ENCODE measurements at regions not wholly inside any gene's neighbourhood (a gene's known extent, or its start where the extent isn't known, plus 50 kb on each side); places are given as distances from the start of the nearest gene placed in this dataset.

GRCh38 chr2:238719641-238720040 is 128.2 kb upstream of the TWIST2 start:
- Histone ChIP-seq H3K4me3 (ENCODE audit: insufficient read depth, low read length, poor library complexity, severe bottlenecking) (no peak overlapping the region), H3K79me2 (ENCODE audit: insufficient read depth, low read length) (no peaks in the 10 kb centered on the region), H3K4me2 (ENCODE audit: low read depth, low read length, poor library complexity, severe bottlenecking) (no peak overlapping the region), H2AFZ (ENCODE audit: low read depth, low read length, severe bottlenecking) (no peak overlapping the region), H3K9ac (ENCODE audit: low read length) (no peak overlapping the region), H3K9me3 (ENCODE audit: insufficient read depth, low read length) (0 out of 2 replicates have a peak, but pooled peaks cover 4% of the 10 kb centered on the region), H3F3A (ENCODE audit: insufficient read depth) (no peaks in the 10 kb centered on the region), H3K36me3 (ENCODE audit: low read length) (no peaks in the 10 kb centered on the region), H3K27ac (ENCODE audit: low read depth, low read length) (no peak overlapping the region), H3K9me2 (replicated peaks; ENCODE audit: insufficient read depth, low read length) (no peaks in the 10 kb centered on the region), H3K27me3 (ENCODE audit: low read length) (no peaks in the 10 kb centered on the region), H4K20me1 (ENCODE audit: low read depth, low read length) (no peaks in the 10 kb centered on the region)
- TF ChIP-seq EZH2phosphoT487 (conservative IDR thresholded peaks at IDR 0.05; ENCODE audit: low read length) (no peak), CTCF (IDR thresholded peaks at IDR 0.05; ENCODE audit: insufficient read depth, low read length, poor library complexity, severe bottlenecking) (no peak)

- no peaks in the 10 kb centered on the region for H3F3A ChIP-seq (ENCODE audit: insufficient read depth)
- H3K4me3 ChIP-seq (ENCODE audit: insufficient read depth, low read length, poor library complexity, severe bottlenecking) = no peak overlapping the region
- no peak overlapping the region for H3K9ac ChIP-seq (ENCODE audit: low read length)
- no peak overlapping the region for H3K27ac ChIP-seq (ENCODE audit: low read depth, low read length)
- H4K20me1 ChIP-seq (ENCODE audit: low read depth, low read length) = no peaks in the 10 kb centered on the region
- H3K9me2 ChIP-seq (replicated peaks; ENCODE audit: insufficient read depth, low read length) = no peaks in the 10 kb centered on the region
- H2AFZ ChIP-seq (ENCODE audit: low read depth, low read length, severe bottlenecking) = no peak overlapping the region
- TF ChIP-seq CTCF (IDR thresholded peaks at IDR 0.05; ENCODE audit: insufficient read depth, low read length, poor library complexity, severe bottlenecking) (peak; percentile 72), EZH2phosphoT487 (conservative IDR thresholded peaks at IDR 0.05; ENCODE audit: low read length) (no peak)
- no peaks in the 10 kb centered on the region for H3K36me3 ChIP-seq (ENCODE audit: low read length)
- 0 out of 2 replicates have a peak, but pooled peaks cover 4% of the 10 kb centered on the region for H3K9me3 ChIP-seq (ENCODE audit: insufficient read depth, low read length)
- H3K79me2 ChIP-seq (ENCODE audit: insufficient read depth, low read length) = no peaks in the 10 kb centered on the region
- H3K27me3 ChIP-seq (ENCODE audit: low read length) = no peaks in the 10 kb centered on the region
- no peak overlapping the region for H3K4me2 ChIP-seq (ENCODE audit: low read depth, low read length, poor library complexity, severe bottlenecking)
Observed at GRCh38 chr2:238720232-238720672, 127.6 kb upstream of the TWIST2 start.

GRCh38 chr2:238722181-238722580 is 125.7 kb upstream of the TWIST2 start:
- no peak overlapping the region for H3K4me3 ChIP-seq (ENCODE audit: insufficient read depth, low read length, poor library complexity, severe bottlenecking)
- no peak for TF ChIP-seq EZH2phosphoT487 (conservative IDR thresholded peaks at IDR 0.05; ENCODE audit: low read length)
- TF ChIP-seq CTCF (IDR thresholded peaks at IDR 0.05; ENCODE audit: insufficient read depth, low read length, poor library complexity, severe bottlenecking) = no peak
- H3K27me3 ChIP-seq (ENCODE audit: low read length) = no peaks in the 10 kb centered on the region
- 0 out of 2 replicates have a peak, but pooled peaks cover 4% of the 10 kb centered on the region for H3K9me3 ChIP-seq (ENCODE audit: insufficient read depth, low read length)
- no peak overlapping the region for H2AFZ ChIP-seq (ENCODE audit: low read depth, low read length, severe bottlenecking)
- no peaks in the 10 kb centered on the region for H3K79me2 ChIP-seq (ENCODE audit: insufficient read depth, low read length)
- H3K27ac ChIP-seq (ENCODE audit: low read depth, low read length) = no peak overlapping the region
- no peaks in the 10 kb centered on the region for H3F3A ChIP-seq (ENCODE audit: insufficient read depth)
- H3K9ac ChIP-seq (ENCODE audit: low read length) = no peak overlapping the region
- no peaks in the 10 kb centered on the region for H3K9me2 ChIP-seq (replicated peaks; ENCODE audit: insufficient read depth, low read length)
- no peak overlapping the region for H3K4me2 ChIP-seq (ENCODE audit: low read depth, low read length, poor library complexity, severe bottlenecking)
- no peaks in the 10 kb centered on the region for H3K36me3 ChIP-seq (ENCODE audit: low read length)
- no peaks in the 10 kb centered on the region for H4K20me1 ChIP-seq (ENCODE audit: low read depth, low read length)
